Cardiac septum (tissue), 1 donor: ENCODE measurements at regions not wholly inside any gene's neighbourhood (a gene's known extent, or its start where the extent isn't known, plus 50 kb on each side); places are given as distances from the start of the nearest gene placed in this dataset.

Source experiments
- DNase-seq: peaks from one replicate; pipeline ENCODE4 v3.0.0-alpha.2; 2020; ENCODE audit warnings: low spot score
- intact Hi-C: fragments of 100-400 bp; cut with DNase I; formaldehyde crosslinking; loops from one replicate; pipeline ENCODE4 v1.14.0; 2022
- donor health status: DM: no; HTN: no; CAD: no.

- DNase-seq: no peak
- intact Hi-C loops: no loop called here
These were observed 373.7 kb downstream of the SOX9 start for GRCh38 chr17:72494566-72494965.

- intact Hi-C loops: no loop called here
- DNase-seq: no peak
These were observed 375.6 kb downstream of the SOX9 start for GRCh38 chr17:72496461-72496860.

- intact Hi-C loops: no loop called here
- no peak for DNase-seq
These were observed 377.1 kb downstream of the SOX9 start for GRCh38 chr17:72497915-72498314.

GRCh38 chr17:72498364-72499210, 377.8 kb downstream of the SOX9 start:
- DNase-seq: no peak
- intact Hi-C loops: no loop called here

- intact Hi-C loops: no loop called here
These were observed 380.9 kb downstream of the SOX9 start for GRCh38 chr17:72501404-72502370.

GRCh38 chr17:72502371-72503341, 381.8 kb downstream of the SOX9 start:
- DNase-seq: no peak
- intact Hi-C loops: no loop called here

More at GRCh38 chr17:72501404-72502370, 380.9 kb downstream of the SOX9 start:
- DNase-seq: no peak

- intact Hi-C loops: no loop called here
- DNase-seq: no peak
These were observed 382.7 kb downstream of the SOX9 start for GRCh38 chr17:72503556-72503955.

- DNase-seq: no peak
- intact Hi-C loops: no loop called here
These were observed 384.0 kb downstream of the SOX9 start for GRCh38 chr17:72504783-72505182.

GRCh38 chr17:72506773-72507172, 386.0 kb downstream of the SOX9 start:
- intact Hi-C loops: no loop called here
- DNase-seq: no peak

- no peak for DNase-seq
- intact Hi-C loops: no loop called here
These were observed 386.6 kb downstream of the SOX9 start for GRCh38 chr17:72507370-72507769.

GRCh38 chr17:72510351-72511016, 389.7 kb downstream of the SOX9 start:
- intact Hi-C loops: loop anchor here (10.0 kb wide), 1 partner anchor 386 kb away; the partner anchor contains the start of gene SOX9
- no peak for DNase-seq

- intact Hi-C loops: loop anchor here (10.0 kb wide), 1 partner anchor 386 kb away; the partner anchor contains the start of gene SOX9
- DNase-seq: no peak
These were observed 390.4 kb downstream of the SOX9 start for GRCh38 chr17:72511242-72511641.

GRCh38 chr17:72511874-72512273, 391.1 kb downstream of the SOX9 start:
- intact Hi-C loops: loop anchor here (10.0 kb wide), 1 partner anchor 387 kb away; the partner anchor contains the start of gene SOX9
- DNase-seq: no peak

- DNase-seq: no peak
- intact Hi-C loops: loop anchor here (10.0 kb wide), 1 partner anchor 388 kb away; the partner anchor contains the start of gene SOX9
These were observed 392.1 kb downstream of the SOX9 start for GRCh38 chr17:72512649-72513556.

GRCh38 chr17:72514321-72514861, 393.6 kb downstream of the SOX9 start:
- no peak for DNase-seq
- intact Hi-C loops: loop anchor here (10.0 kb wide), 1 partner anchor 390 kb away; the partner anchor contains the start of gene SOX9

GRCh38 chr17:72514891-72515290, 394.1 kb downstream of the SOX9 start:
- no peak for DNase-seq
- intact Hi-C loops: loop anchor here (5.0 to 10.0 kb wide), 2 partner anchors 178 to 390 kb away; partner anchors contain the start of gene SOX9
